CD14-positive monocyte (primary cell): ENCODE measurements at regions not wholly inside any gene's neighbourhood (a gene's known extent, or its start where the extent isn't known, plus 50 kb on each side); places are given as distances from the start of the nearest gene placed in this dataset.

Source experiments
- DNase-seq, 3 donors: peaks; one replicate each; pipeline ENCODE4 v3.0.0-alpha.2; 2011 to 2022
- H2AFZ ChIP-seq: 2 replicates; pipeline ENCODE4 v1.6.0; 2012; ENCODE audit warnings: mild to moderate bottlenecking, low read depth, low read length, inconsistent platforms; ENCODE audit not compliant: insufficient read depth, poor library complexity, severe bottlenecking
- H3K27ac ChIP-seq, 2 donors: 1 replicate in 1 of 2; 2 replicates in 1 of 2; pipeline ENCODE4 v1.5.1; 2012 to 2013; ENCODE audit warnings: low read length in 2 of 2, control low read depth in 1 of 2, inconsistent platforms in 1 of 2, low read depth in 1 of 2, mild to moderate bottlenecking in 1 of 2
- H3K27me3 ChIP-seq, 2 donors: one replicate each; pipeline versions ENCODE4 v1.6.0 to v1.6.1; 2011 to 2013; ENCODE audit warnings: low read length in 2 of 2; ENCODE audit not compliant: control insufficient read depth in 2 of 2, insufficient read depth in 2 of 2
- H3K36me3 ChIP-seq, 2 donors: replicated peaks in 1 of 2; 1 replicate in 1 of 2; 2 replicates in 1 of 2; pipeline versions ENCODE4 v1.5.1 to v1.6.1; 2012 to 2013; ENCODE audit warnings: low read length in 2 of 2, control low read depth in 1 of 2, inconsistent platforms in 1 of 2, mild to moderate bottlenecking in 1 of 2; ENCODE audit not compliant: insufficient read depth in 2 of 2, control insufficient read depth in 1 of 2
- H3K4me1 ChIP-seq, 2 donors: 1 replicate in 1 of 2; 2 replicates in 1 of 2; pipeline versions ENCODE4 v1.5.1 to v1.6.1; 2012 to 2013; ENCODE audit warnings: low read length in 2 of 2, control low read depth in 1 of 2, inconsistent platforms in 1 of 2, mild to moderate bottlenecking in 1 of 2, moderate library complexity in 1 of 2; ENCODE audit not compliant: insufficient read depth in 2 of 2, control insufficient read depth in 1 of 2
- H3K4me2 ChIP-seq: replicated peaks from 2 replicates; pipeline ENCODE3; 2012; ENCODE audit warnings: low read length, moderate library complexity, mild to moderate bottlenecking; ENCODE audit not compliant: poor library complexity, severe bottlenecking; ENCODE audit errors: extremely low read depth
- H3K4me3 ChIP-seq, 3 experiments: fragments of 200-600 bp in 1 of 3; sonication (generic) in 1 of 3; replicated peaks in 1 of 3; 1 replicate in 2 of 3; 2 replicates in 1 of 3; pipeline ENCODE4 v1.5.1; 2011 to 2013; ENCODE audit warnings: low read length in 3 of 3, mild to moderate bottlenecking in 3 of 3, control low read depth in 2 of 3, low read depth in 2 of 3, inconsistent platforms in 1 of 3, moderate library complexity in 1 of 3
- H3K79me2 ChIP-seq: 2 replicates; pipeline ENCODE4 v1.6.0; 2012; ENCODE audit warnings: mild to moderate bottlenecking, control low read depth, inconsistent platforms, low read length, moderate library complexity; ENCODE audit not compliant: insufficient read depth
- H3K9ac ChIP-seq: 2 replicates; pipeline ENCODE4 v1.6.0; 2017; ENCODE audit warnings: low read length, mild to moderate bottlenecking; ENCODE audit not compliant: insufficient read depth, poor library complexity, severe bottlenecking
- H3K9me3 ChIP-seq, 2 donors: replicated peaks in 1 of 2; 1 replicate in 1 of 2; 2 replicates in 1 of 2; pipeline versions ENCODE4 v1.5.1 to v1.6.1; 2012 to 2013; ENCODE audit warnings: low read length in 2 of 2, control low read depth in 1 of 2; ENCODE audit not compliant: control insufficient read depth in 1 of 2, insufficient read depth in 1 of 2
- H4K20me1 ChIP-seq: 2 replicates; pipeline ENCODE4 v1.6.0; 2012; ENCODE audit warnings: mild to moderate bottlenecking, low read length, control low read depth, moderate library complexity; ENCODE audit not compliant: insufficient read depth
- H3K27ac Mint-ChIP-seq, 7 donors: one replicate each; pipeline ENCODE4 v1.8.0; 2020; ENCODE audit warnings: mild to moderate bottlenecking in 7 of 7, mixed read lengths in 7 of 7, moderate library complexity in 6 of 7, inconsistent platforms in 2 of 7
- H3K27me3 Mint-ChIP-seq, 3 donors: one replicate each; pipeline ENCODE4 v1.8.0; 2021 to 2022; ENCODE audit warnings: low read depth in 3 of 3, mild to moderate bottlenecking in 3 of 3, mixed read lengths in 3 of 3, moderate library complexity in 3 of 3, inconsistent platforms in 1 of 3
- H3K36me3 Mint-ChIP-seq, 2 donors: one replicate each; pipeline ENCODE4 v1.8.0; 2020; ENCODE audit warnings: mixed read lengths in 2 of 2, inconsistent platforms in 1 of 2, mild to moderate bottlenecking in 1 of 2
- H3K4me1 Mint-ChIP-seq: one replicate; pipeline ENCODE4 v1.8.0; 2020; ENCODE audit warnings: mild to moderate bottlenecking, mixed read lengths
- H3K4me3 Mint-ChIP-seq, 2 donors: one replicate each; pipeline ENCODE4 v1.8.0; 2020; ENCODE audit warnings: mild to moderate bottlenecking in 2 of 2, mixed read lengths in 2 of 2, moderate library complexity in 1 of 2
- H3K9me3 Mint-ChIP-seq, 7 donors: one replicate each; pipeline ENCODE4 v1.8.0; 2020 to 2022; ENCODE audit warnings: mixed read lengths in 7 of 7, mild to moderate bottlenecking in 6 of 7, moderate library complexity in 6 of 7, inconsistent platforms in 2 of 7
- WGBS: methylation state at CpG from one replicate; pipeline ENCODE4 v1.1.5; 2013; ENCODE audit warnings: missing lambda C conversion rate; ENCODE audit not compliant: insufficient coverage; 5-methylcytosine and 5-hydroxymethylcytosine counted together
- intact Hi-C, 2 donors: fragments of 100-400 bp; cut with micrococcal nuclease; formaldehyde crosslinking; loops; one replicate each; pipeline versions ENCODE4 v1.15.0 to v1.15.1; 2023
- TF ChIP-seq, protein P1 (sequence below): fragments of 200-600 bp; IDR thresholded peaks from one replicate; pipeline ENCODE4 v1.8.0; 2022; ENCODE audit warnings: antibody characterized with exemption, mild to moderate bottlenecking

DNA sequence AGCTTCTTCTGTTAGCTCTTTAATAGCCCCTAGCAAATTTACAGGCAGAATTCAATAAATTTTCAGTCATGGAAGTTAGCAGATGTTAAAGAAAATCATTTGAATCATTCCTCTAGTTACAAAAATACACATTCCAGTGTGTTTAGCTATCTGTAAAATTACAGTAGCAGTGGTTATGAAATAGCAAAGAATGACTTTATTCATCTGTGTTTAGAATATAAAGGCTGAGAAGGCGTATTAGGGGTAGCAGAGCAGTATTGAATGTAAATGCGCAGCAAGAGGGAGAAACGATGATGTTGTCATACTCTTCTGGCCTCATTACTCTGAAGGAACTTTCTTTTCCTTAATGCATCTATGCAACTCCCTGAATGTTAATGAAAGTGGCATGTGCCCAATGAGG lies 106.2 kb upstream of the CYYR1 start:
- no peak overlapping the region for H3K4me3 ChIP-seq
- no peaks in the 10 kb centered on the region for H3K4me1 Mint-ChIP-seq
- no peaks in the 10 kb centered on the region for H3K27me3 Mint-ChIP-seq
- H4K20me1 ChIP-seq, result no peaks in the 10 kb centered on the region
- no peaks in the 10 kb centered on the region for H3K36me3 ChIP-seq
- H3K79me2 ChIP-seq, result no peaks in the 10 kb centered on the region
- WGBS, result no CpG with 5 or more reads among the region's 3 CpGs
- H3K9me3 Mint-ChIP-seq, result peaks cover 0 to 7% (median 2%) of the 10 kb centered on the region in 7 donors
- H3K9me3 ChIP-seq, result peaks cover 0 to 4% of the 10 kb centered on the region in 2 donors
- H2AFZ ChIP-seq, result no peak overlapping the region
- TF ChIP-seq, protein P1, sequence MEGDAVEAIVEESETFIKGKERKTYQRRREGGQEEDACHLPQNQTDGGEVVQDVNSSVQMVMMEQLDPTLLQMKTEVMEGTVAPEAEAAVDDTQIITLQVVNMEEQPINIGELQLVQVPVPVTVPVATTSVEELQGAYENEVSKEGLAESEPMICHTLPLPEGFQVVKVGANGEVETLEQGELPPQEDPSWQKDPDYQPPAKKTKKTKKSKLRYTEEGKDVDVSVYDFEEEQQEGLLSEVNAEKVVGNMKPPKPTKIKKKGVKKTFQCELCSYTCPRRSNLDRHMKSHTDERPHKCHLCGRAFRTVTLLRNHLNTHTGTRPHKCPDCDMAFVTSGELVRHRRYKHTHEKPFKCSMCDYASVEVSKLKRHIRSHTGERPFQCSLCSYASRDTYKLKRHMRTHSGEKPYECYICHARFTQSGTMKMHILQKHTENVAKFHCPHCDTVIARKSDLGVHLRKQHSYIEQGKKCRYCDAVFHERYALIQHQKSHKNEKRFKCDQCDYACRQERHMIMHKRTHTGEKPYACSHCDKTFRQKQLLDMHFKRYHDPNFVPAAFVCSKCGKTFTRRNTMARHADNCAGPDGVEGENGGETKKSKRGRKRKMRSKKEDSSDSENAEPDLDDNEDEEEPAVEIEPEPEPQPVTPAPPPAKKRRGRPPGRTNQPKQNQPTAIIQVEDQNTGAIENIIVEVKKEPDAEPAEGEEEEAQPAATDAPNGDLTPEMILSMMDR, result no peak
- no peak overlapping the region for H3K27ac Mint-ChIP-seq
- H3K4me1 ChIP-seq, result no peaks in the 10 kb centered on the region
- no peak overlapping the region for H3K27ac ChIP-seq
- H3K27me3 ChIP-seq, result no peaks in the 10 kb centered on the region
- no peak overlapping the region for H3K4me3 Mint-ChIP-seq
- intact Hi-C loops, result no loop called here
- no peak overlapping the region for H3K9ac ChIP-seq
- no peaks in the 10 kb centered on the region for H3K36me3 Mint-ChIP-seq
- no peak for DNase-seq
- H3K4me2 ChIP-seq, result no peak overlapping the region

DNA sequence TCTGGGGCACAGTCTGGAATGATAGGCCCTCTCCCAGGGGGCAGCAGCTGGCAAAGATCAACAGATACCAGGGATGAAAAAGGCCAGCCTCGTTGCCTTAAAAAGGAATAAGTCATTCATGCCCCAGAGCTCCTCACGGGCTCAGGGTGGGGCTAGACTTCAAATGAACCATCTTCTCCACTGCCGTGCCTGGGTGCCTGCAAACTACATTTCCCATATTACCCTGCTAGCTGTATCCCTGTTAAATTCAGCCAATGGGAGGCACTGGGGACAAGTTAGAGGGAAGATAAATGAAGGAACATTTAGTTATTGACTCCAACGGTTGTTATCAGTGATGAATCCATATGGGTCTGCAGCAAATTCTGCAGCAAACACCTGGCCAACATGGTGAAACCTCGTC lies 101.2 kb upstream of the CYYR1 start:
- Histone ChIP-seq H3K27me3 (no peaks in the 10 kb centered on the region), H3K4me2 (no peak overlapping the region), H3K4me3 (no peak overlapping the region), H3K27ac (no peak overlapping the region), H3K9ac (no peak overlapping the region), H3K36me3 (no peaks in the 10 kb centered on the region), H2AFZ (no peak overlapping the region), H3K4me1 (no peaks in the 10 kb centered on the region), H3K79me2 (no peaks in the 10 kb centered on the region), H3K9me3 (peaks cover 5 to 10% of the 10 kb centered on the region in 2 donors), H4K20me1 (no peaks in the 10 kb centered on the region)
- peaks cover 2 to 11% (median 9%) of the 10 kb centered on the region in 7 donors for H3K9me3 Mint-ChIP-seq
- TF ChIP-seq, protein P1, result no peak
- no peaks in the 10 kb centered on the region for H3K36me3 Mint-ChIP-seq
- no peak overlapping the region for H3K27ac Mint-ChIP-seq
- WGBS, result 84% methylated on average over 4 of the region's 5 CpGs
- H3K4me1 Mint-ChIP-seq, result no peaks in the 10 kb centered on the region
- intact Hi-C loops, result no loop called here
- H3K27me3 Mint-ChIP-seq, result peaks cover 0 to 1% (median 0%) of the 10 kb centered on the region in 3 donors
- no peak for DNase-seq
- no peak overlapping the region for H3K4me3 Mint-ChIP-seq
